ENCODE measurements at regions not wholly inside any gene's neighbourhood (a gene's known extent, or its start where the extent isn't known, plus 50 kb on each side); places are given as distances from the start of the nearest gene placed in this dataset.
A peak's percentile ranks its signal among the peaks of the same experiment; 100 is the strongest.

- TF ChIP-seq, protein P1, sequence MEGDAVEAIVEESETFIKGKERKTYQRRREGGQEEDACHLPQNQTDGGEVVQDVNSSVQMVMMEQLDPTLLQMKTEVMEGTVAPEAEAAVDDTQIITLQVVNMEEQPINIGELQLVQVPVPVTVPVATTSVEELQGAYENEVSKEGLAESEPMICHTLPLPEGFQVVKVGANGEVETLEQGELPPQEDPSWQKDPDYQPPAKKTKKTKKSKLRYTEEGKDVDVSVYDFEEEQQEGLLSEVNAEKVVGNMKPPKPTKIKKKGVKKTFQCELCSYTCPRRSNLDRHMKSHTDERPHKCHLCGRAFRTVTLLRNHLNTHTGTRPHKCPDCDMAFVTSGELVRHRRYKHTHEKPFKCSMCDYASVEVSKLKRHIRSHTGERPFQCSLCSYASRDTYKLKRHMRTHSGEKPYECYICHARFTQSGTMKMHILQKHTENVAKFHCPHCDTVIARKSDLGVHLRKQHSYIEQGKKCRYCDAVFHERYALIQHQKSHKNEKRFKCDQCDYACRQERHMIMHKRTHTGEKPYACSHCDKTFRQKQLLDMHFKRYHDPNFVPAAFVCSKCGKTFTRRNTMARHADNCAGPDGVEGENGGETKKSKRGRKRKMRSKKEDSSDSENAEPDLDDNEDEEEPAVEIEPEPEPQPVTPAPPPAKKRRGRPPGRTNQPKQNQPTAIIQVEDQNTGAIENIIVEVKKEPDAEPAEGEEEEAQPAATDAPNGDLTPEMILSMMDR (IDR thresholded peaks at IDR 0.05) = no peak
- no peak for TF ChIP-seq EZH2 (IDR thresholded peaks at IDR 0.05)
- no peak for TF ChIP-seq EZH2phosphoT487 (IDR thresholded peaks at IDR 0.05)
- Histone ChIP-seq H3K36me3 (no peaks in the 10 kb centered on the region), H3K4me1 (peaks cover 11% of the 10 kb centered on the region), H3K4me2 (peak overlapping the region; percentile 39), H3K79me2 (ENCODE audit: low read depth) (no peaks in the 10 kb centered on the region), H3K9ac (no peak overlapping the region), H3F3A (ENCODE audit: low read depth) (no peaks in the 10 kb centered on the region), H2AFZ (replicated peaks) (no peak overlapping the region), H3K27me3 (no peaks in the 10 kb centered on the region), H3K4me3 (no peak overlapping the region), H3K9me3 (ENCODE audit: low read depth) (no peaks in the 10 kb centered on the region), H4K20me1 (ENCODE audit: low read depth) (no peaks in the 10 kb centered on the region), H3K27ac (no peak overlapping the region)
- Mint-ChIP-seq H3K27ac (no peak overlapping the region), H3K4me1 (peaks cover 16% of the 10 kb centered on the region), H3K36me3 (no peaks in the 10 kb centered on the region), H3K9me3 (no peaks in the 10 kb centered on the region), H3K27me3 (ENCODE audit: insufficient read depth, low read depth) (peaks cover 8% of the 10 kb centered on the region), H3K4me3 (no peak overlapping the region)
- peak; percentile 41 for DNase-seq (ENCODE audit: low spot score)
Measured at GRCh38 chr1:29437946-29438345, 201.6 kb downstream of the PTPRU start.

- no peaks in the 10 kb centered on the region for H3K9me3 Mint-ChIP-seq
- H3K79me2 ChIP-seq (ENCODE audit: low read depth) = no peaks in the 10 kb centered on the region
- no peak overlapping the region for H3K4me3 Mint-ChIP-seq
- no peak overlapping the region for H3K4me3 ChIP-seq
- no peaks in the 10 kb centered on the region for H3K36me3 Mint-ChIP-seq
- peaks cover 13% of the 10 kb centered on the region for H3K4me1 Mint-ChIP-seq
- no peak overlapping the region for H3K27ac ChIP-seq
- H4K20me1 ChIP-seq (ENCODE audit: low read depth) = no peaks in the 10 kb centered on the region
- DNase-seq (ENCODE audit: low spot score) = no peak
- no peaks in the 10 kb centered on the region for H3K9me3 ChIP-seq (ENCODE audit: low read depth)
- peaks cover 8% of the 10 kb centered on the region for H3K4me1 ChIP-seq
- TF ChIP-seq, protein P1 (IDR thresholded peaks at IDR 0.05) = no peak
- TF ChIP-seq EZH2 (IDR thresholded peaks at IDR 0.05) = no peak
- TF ChIP-seq EZH2phosphoT487 (IDR thresholded peaks at IDR 0.05) = no peak
- no peak overlapping the region for H2AFZ ChIP-seq (replicated peaks)
- H3K27me3 Mint-ChIP-seq (ENCODE audit: insufficient read depth, low read depth) = peaks cover 6% of the 10 kb centered on the region
- no peaks in the 10 kb centered on the region for H3K27me3 ChIP-seq
- H3K4me2 ChIP-seq = no peak overlapping the region
- no peaks in the 10 kb centered on the region for H3F3A ChIP-seq (ENCODE audit: low read depth)
- no peak overlapping the region for H3K27ac Mint-ChIP-seq
- no peak overlapping the region for H3K9ac ChIP-seq
- no peaks in the 10 kb centered on the region for H3K36me3 ChIP-seq
Measured at GRCh38 chr1:29436181-29436785, 200.0 kb downstream of the PTPRU start.

DNA sequence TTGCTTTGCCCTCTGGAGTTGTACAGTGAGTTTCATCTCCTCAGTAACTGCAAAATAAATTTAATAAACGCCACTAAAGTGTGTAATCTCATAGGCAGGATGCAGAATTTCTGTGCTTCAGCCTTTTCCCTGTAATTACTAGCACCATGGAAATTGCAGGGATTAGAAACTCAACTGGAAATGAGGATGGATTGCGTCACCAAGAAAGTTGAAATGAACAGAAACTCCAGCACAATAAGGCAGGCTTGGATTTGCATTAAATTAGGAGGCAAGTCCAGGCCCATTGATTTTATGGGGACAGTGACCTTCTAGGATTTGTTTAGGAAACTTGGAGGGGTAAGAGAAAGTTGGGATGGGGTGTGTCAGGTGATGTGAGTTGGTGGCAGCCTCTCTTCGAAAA, 197.5 kb downstream of the PTPRU start:
- Histone ChIP-seq H3K4me2 (no peak overlapping the region), H3K9me3 (ENCODE audit: low read depth) (no peaks in the 10 kb centered on the region), H3K27ac (no peak overlapping the region), H3K4me3 (no peak overlapping the region), H3K79me2 (ENCODE audit: low read depth) (no peaks in the 10 kb centered on the region), H3K27me3 (no peaks in the 10 kb centered on the region), H2AFZ (replicated peaks) (no peak overlapping the region), H3K36me3 (no peaks in the 10 kb centered on the region), H3K4me1 (peaks cover 8% of the 10 kb centered on the region), H3F3A (ENCODE audit: low read depth) (no peaks in the 10 kb centered on the region), H4K20me1 (ENCODE audit: low read depth) (no peaks in the 10 kb centered on the region), H3K9ac (no peak overlapping the region)
- no peak overlapping the region for H3K27ac Mint-ChIP-seq
- DNase-seq (ENCODE audit: low spot score) = no peak
- no peaks in the 10 kb centered on the region for H3K36me3 Mint-ChIP-seq
- peaks cover 11% of the 10 kb centered on the region for H3K27me3 Mint-ChIP-seq (ENCODE audit: insufficient read depth, low read depth)
- H3K4me1 Mint-ChIP-seq = peaks cover 12% of the 10 kb centered on the region
- TF ChIP-seq, protein P1 (IDR thresholded peaks at IDR 0.05) = no peak
- TF ChIP-seq EZH2phosphoT487 (IDR thresholded peaks at IDR 0.05) (no peak), EZH2 (IDR thresholded peaks at IDR 0.05) (no peak)
- peaks cover 8% of the 10 kb centered on the region for H3K9me3 Mint-ChIP-seq
- H3K4me3 Mint-ChIP-seq = no peak overlapping the region

All from neural progenitor cell (in vitro differentiated cells).